ENCODE measurements at regions not wholly inside any gene's neighbourhood (a gene's known extent, or its start where the extent isn't known, plus 50 kb on each side); places are given as distances from the start of the nearest gene placed in this dataset.

DNA sequence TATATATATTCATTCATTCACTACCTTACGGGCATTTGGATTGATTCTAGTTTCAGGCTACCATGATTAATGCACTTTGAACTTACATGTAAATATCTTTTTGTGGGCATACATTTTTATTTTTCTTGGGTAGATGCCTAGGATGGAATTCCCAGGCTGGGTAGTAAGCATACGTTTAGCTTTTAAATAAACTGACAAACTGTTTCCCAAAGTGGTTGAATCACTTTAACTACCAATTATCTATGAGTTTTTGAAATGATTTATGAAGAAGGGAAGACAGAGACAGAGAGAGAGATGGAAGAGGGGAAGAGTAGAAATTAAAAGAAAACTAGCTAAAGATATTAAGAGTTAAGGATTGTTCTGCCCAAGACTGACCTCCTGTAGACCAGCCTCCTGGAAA, 612.6 kb downstream of the PSAT1 start:
- TF ChIP-seq CTCF (IDR thresholded peaks at IDR 0.05) (no peak), EP300 (IDR thresholded peaks at IDR 0.05) (no peak), POLR2A (IDR thresholded peaks at IDR 0.05) (no peak), POLR2AphosphoS5 (IDR thresholded peaks at IDR 0.05) (no peak)
